PFSK-1 (cell line): ENCODE measurements at regions not wholly inside any gene's neighbourhood (a gene's known extent, or its start where the extent isn't known, plus 50 kb on each side); places are given as distances from the start of the nearest gene placed in this dataset.

Experiments
- POLR2AphosphoS5 ChIP-seq: IDR thresholded peaks from 2 replicates; pipeline ENCODE4 v1.6.1; 2012; ENCODE audit warnings: low read depth, mild to moderate bottlenecking, control low read depth, low read length, moderate library complexity
- TAF1 ChIP-seq: IDR thresholded peaks from 2 replicates; pipeline ENCODE4 v1.6.1; 2012; ENCODE audit warnings: low read length, control low read depth, borderline replicate concordance; ENCODE audit not compliant: insufficient read depth

GRCh38 chr1:50257029-50257428 lies 148.3 kb downstream of the ELAVL4 start:
- TF ChIP-seq TAF1 (no peak), POLR2AphosphoS5 (no peak)
